Panc1 (cell line): ENCODE measurements at regions not wholly inside any gene's neighbourhood (a gene's known extent, or its start where the extent isn't known, plus 50 kb on each side); places are given as distances from the start of the nearest gene placed in this dataset.
A peak's percentile ranks its signal among the peaks of the same experiment; 100 is the strongest.
"Not testable (repeated sequence)": the region's sequence is repeated elsewhere in the genome, so short reads cannot be mapped to it uniquely, and the experiment has no call there.

Experiments used
- ATAC-seq: fragments of 200-7000 bp; cut with Tn5 transposase; 2 replicates; pipeline ENCODE4 v1.9.1; 2020; ENCODE audit warnings: mild to moderate bottlenecking, moderate library complexity
- BruUV-seq: library from RNA; stranded (reverse); fragments of 400-500 nt; replicated peaks from 2 replicates; lab custom pipeline; 2021; lab: Mats Ljungman, UMichigan
- CTCF ChIA-PET: fragments of 300-600 bp; sonication (Branson Sonifier 250); formaldehyde crosslinking; loops from one replicate; lab custom pipeline; 2022; ENCODE audit warnings: antibody characterized with exemption; lab: Charles Lee
- POLR2A ChIA-PET: fragments of 300-600 bp; sonication (Branson Sonifier 250); formaldehyde crosslinking; loops from one replicate; lab custom pipeline; 2022; ENCODE audit warnings: antibody characterized with exemption; lab: Charles Lee
- DNase-seq: peaks from one replicate; pipeline ENCODE4 v3.0.0-alpha.2; 2010; ENCODE audit warnings: low read depth, low spot score
- H3K27ac ChIP-seq: 2 replicates; pipeline ENCODE4 v1.5.1; 2011; ENCODE audit warnings: mild to moderate bottlenecking, low read length, inconsistent platforms
- H3K27me3 ChIP-seq: fragments of 200-500 bp; sonication (Bioruptor generic); 2 replicates; pipeline ENCODE4 v1.6.0; 2014; ENCODE audit warnings: low read length, inconsistent platforms; ENCODE audit not compliant: control insufficient read depth, insufficient read depth
- H3K36me3 ChIP-seq: fragments of 200-500 bp; sonication (Bioruptor generic); 2 replicates; pipeline ENCODE4 v1.5.1; 2014; ENCODE audit warnings: inconsistent platforms, mild to moderate bottlenecking, low read length, moderate library complexity; ENCODE audit not compliant: control insufficient read depth, insufficient read depth
- H3K4me1 ChIP-seq: 2 replicates; pipeline ENCODE4 v1.5.1; 2011; ENCODE audit warnings: inconsistent platforms, mild to moderate bottlenecking, low read length, moderate library complexity; ENCODE audit not compliant: control insufficient read depth, insufficient read depth
- H3K4me3 ChIP-seq, 2 experiments: 2 replicates each; pipeline ENCODE4 v1.5.1; 2011 to 2012; ENCODE audit warnings: low read depth in 2 of 2, low read length in 2 of 2, mild to moderate bottlenecking in 2 of 2, inconsistent platforms in 1 of 2, moderate library complexity in 1 of 2
- H3K9me3 ChIP-seq: fragments of 200-500 bp; sonication (Bioruptor generic); 2 replicates; pipeline ENCODE4 v1.5.1; 2014; ENCODE audit warnings: low read depth, mild to moderate bottlenecking, inconsistent platforms, low read length, moderate library complexity; ENCODE audit not compliant: control insufficient read depth, insufficient read depth
- POLR2AphosphoS5 ChIP-seq: IDR thresholded peaks from 2 replicates; pipeline ENCODE4 v1.6.1; 2012; ENCODE audit warnings: mild to moderate bottlenecking, low read depth, low read length, moderate library complexity
- REST ChIP-seq, 2 experiments: IDR thresholded peaks; 2 replicates each; pipeline ENCODE4 v1.6.1; 2011 to 2012; ENCODE audit warnings: low read depth in 2 of 2, control low read depth in 1 of 2, low read length in 1 of 2, mild to moderate bottlenecking in 1 of 2, moderate library complexity in 1 of 2; ENCODE audit not compliant: insufficient read depth in 1 of 2
- SIN3A ChIP-seq: IDR thresholded peaks from 2 replicates; pipeline ENCODE4 v1.6.1; 2012; ENCODE audit warnings: low read depth, mild to moderate bottlenecking, low read length, moderate library complexity, borderline replicate concordance; ENCODE audit not compliant: insufficient read depth
- TCF7L2 ChIP-seq: IDR thresholded peaks from 2 replicates; pipeline ENCODE4 v1.6.1; 2011; ENCODE audit warnings: mild to moderate bottlenecking, low read depth, low read length, inconsistent platforms
- in situ Hi-C: cut with HindIII; loops from 2 replicates; pipeline ENCODE4 v1.10.0; 2016; ENCODE audit warnings: low sequenced_read_pairs, low pct_unique_long_range_greater_than_20kb
- intact Hi-C: fragments of 100-400 bp; cut with micrococcal nuclease; formaldehyde crosslinking; loops from one replicate; pipeline ENCODE4 v1.10.0; 2022; ENCODE audit not compliant: unreplicated experiment
- TF ChIP-seq, protein P1 (sequence below): fragments of 450-650 bp; IDR thresholded peaks from 2 replicates; pipeline ENCODE4 v1.5.1; 2017; ENCODE audit warnings: mild to moderate bottlenecking

- ChIA-PET POLR2A (no interaction called here), CTCF (no interaction called here)
- H3K36me3 ChIP-seq, result no peaks in the 10 kb centered on the region
- no peak overlapping the region for H3K4me3 ChIP-seq
- BruUV-seq, result no TSS peak
- intact Hi-C loops (no loop called here), in situ Hi-C loops (no loop called here)
- H3K27me3 ChIP-seq, result peaks cover 16% of the 10 kb centered on the region
- H3K9me3 ChIP-seq, result no peaks in the 10 kb centered on the region
- TF ChIP-seq POLR2AphosphoS5 (no peak), REST (IDR thresholded peaks at IDR 0.05; ENCODE audit: insufficient read depth in 1 of 2, low read depth in 2 of 2, low read length in 1 of 2) (no peak), TCF7L2 (no peak), SIN3A (no peak)
- TF ChIP-seq, protein P1, sequence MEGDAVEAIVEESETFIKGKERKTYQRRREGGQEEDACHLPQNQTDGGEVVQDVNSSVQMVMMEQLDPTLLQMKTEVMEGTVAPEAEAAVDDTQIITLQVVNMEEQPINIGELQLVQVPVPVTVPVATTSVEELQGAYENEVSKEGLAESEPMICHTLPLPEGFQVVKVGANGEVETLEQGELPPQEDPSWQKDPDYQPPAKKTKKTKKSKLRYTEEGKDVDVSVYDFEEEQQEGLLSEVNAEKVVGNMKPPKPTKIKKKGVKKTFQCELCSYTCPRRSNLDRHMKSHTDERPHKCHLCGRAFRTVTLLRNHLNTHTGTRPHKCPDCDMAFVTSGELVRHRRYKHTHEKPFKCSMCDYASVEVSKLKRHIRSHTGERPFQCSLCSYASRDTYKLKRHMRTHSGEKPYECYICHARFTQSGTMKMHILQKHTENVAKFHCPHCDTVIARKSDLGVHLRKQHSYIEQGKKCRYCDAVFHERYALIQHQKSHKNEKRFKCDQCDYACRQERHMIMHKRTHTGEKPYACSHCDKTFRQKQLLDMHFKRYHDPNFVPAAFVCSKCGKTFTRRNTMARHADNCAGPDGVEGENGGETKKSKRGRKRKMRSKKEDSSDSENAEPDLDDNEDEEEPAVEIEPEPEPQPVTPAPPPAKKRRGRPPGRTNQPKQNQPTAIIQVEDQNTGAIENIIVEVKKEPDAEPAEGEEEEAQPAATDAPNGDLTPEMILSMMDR, result no peak
- no peaks in the 10 kb centered on the region for H3K4me1 ChIP-seq
- ATAC-seq (no peak), DNase-seq (no peak)
- no peak overlapping the region for H3K27ac ChIP-seq
Observed at GRCh38 chr11:121358760-121359159, 66.2 kb downstream of the SC5D start.

GRCh38 chr11:121359591-121359990 lies 67.0 kb downstream of the SC5D start:
- no peaks in the 10 kb centered on the region for H3K9me3 ChIP-seq
- no peaks in the 10 kb centered on the region for H3K36me3 ChIP-seq
- intact Hi-C loops (no loop called here), in situ Hi-C loops (no loop called here)
- no TSS peak for BruUV-seq
- POLR2A ChIA-PET, result no interaction called here
- H3K4me1 ChIP-seq, result no peaks in the 10 kb centered on the region
- H3K4me3 ChIP-seq, result no peak overlapping the region
- H3K27ac ChIP-seq, result no peak overlapping the region
- no peak for ATAC-seq
- TF ChIP-seq TCF7L2, result no peak
- DNase-seq, result no peak
- CTCF ChIA-PET, result no interaction called here
- peaks cover 16% of the 10 kb centered on the region for H3K27me3 ChIP-seq

GRCh38 chr11:121362955-121363354 lies 70.4 kb downstream of the SC5D start:
- POLR2A ChIA-PET, in situ Hi-C loops, H3K4me1 ChIP-seq, DNase-seq, CTCF ChIA-PET, H3K4me3 ChIP-seq, H3K27ac ChIP-seq, intact Hi-C loops, H3K36me3 ChIP-seq, BruUV-seq, H3K9me3 ChIP-seq: not testable (repeated sequence)
- ATAC-seq, result 0 out of 2 replicates have a peak, but pooled peaks have one; percentile 56
- peaks cover 17% of the 10 kb centered on the region for H3K27me3 ChIP-seq
